GM18519 (cell line): ENCODE measurements at regions not wholly inside any gene's neighbourhood (a gene's known extent, or its start where the extent isn't known, plus 50 kb on each side); places are given as distances from the start of the nearest gene placed in this dataset.
A peak's percentile ranks its signal among the peaks of the same experiment; 100 is the strongest.
"Not testable (repeated sequence)": the region's sequence is repeated elsewhere in the genome, so short reads cannot be mapped to it uniquely, and the experiment has no call there.

Experiments
- ATAC-seq: cut with Tn5 transposase; IDR thresholded peaks from one replicate; pipeline ENCODE4 v1.9.1; 2021; ENCODE audit warnings: mild to moderate bottlenecking, moderate library complexity; ENCODE audit not compliant: unreplicated experiment, low FRiP score

DNA sequence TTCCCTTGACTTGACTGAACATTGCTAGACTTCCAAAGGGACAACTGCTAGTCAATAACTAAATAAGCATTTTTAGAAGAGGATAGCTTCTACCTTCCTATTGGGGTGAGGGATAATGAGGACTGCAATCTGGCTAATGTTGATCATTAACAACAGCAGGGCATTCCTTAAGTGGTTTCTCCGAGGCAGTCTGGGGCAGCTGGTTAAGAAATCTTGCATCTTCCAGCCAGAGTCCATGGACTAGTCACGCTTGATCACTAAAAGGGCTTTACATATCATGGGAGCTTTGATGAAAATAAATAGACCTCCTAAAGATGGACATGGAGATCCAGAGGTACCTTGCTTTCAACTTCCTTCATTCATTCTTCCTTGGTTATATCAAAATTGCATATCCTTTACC is 329.4 kb upstream of the ESRRG start:
- ATAC-seq: no peak

DNA sequence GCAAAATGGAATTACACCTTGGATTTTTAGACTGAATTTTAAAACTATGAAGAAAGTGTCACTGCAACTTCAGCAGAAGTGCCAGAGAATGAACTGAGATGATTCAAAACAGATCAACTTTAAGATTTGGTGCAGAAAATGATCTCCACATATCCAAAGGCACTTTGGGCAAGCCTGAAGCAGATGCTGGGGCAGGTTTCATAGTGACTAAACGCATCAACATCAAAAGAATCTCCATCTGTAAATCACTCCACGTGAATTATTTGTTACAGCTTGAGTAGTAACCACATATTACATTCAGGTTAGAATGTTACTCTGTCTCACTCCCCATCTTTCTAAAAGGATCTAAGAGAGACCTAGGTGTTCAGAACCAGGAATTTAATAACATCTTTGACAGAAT is 329.0 kb upstream of the ESRRG start:
- no peak for ATAC-seq

DNA sequence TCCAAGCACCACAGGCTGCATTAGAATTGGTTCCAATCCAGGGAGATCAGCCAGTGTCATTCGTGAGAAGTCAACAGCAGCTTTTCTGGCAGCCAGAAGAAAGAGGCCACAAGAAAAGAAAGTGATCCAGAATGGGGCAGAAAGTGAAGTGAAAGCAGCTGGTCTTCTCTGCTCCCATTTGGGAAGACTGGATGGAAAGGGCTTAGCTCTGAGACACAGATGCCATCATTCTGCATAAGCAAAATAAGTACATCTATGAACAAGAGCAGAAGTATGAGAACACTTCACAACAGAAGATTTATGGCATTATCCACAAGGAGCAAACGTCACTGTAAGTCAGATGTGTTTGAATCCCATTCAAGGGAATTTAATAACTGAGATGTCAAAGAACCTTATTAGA is 326.5 kb upstream of the ESRRG start:
- ATAC-seq: no peak

DNA sequence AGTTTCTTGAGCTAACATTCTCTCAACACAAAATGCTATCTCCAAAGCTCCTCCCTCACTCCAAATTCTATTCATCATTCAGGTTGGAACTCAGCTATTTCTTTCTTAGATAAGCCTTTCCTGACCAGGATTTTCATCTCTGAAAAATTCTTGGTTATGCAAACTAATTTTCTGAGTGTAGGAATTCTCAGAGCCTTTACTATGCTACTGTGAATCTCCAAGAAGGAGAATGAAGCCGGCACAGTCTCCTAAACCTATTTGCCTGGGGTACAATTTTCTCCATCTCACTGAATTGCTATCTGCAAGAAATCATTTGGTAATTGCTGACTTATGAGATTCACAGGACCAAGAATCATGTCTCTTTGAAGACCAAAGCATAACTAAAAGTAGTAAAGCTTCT is 325.9 kb upstream of the ESRRG start:
- ATAC-seq: no peak

DNA sequence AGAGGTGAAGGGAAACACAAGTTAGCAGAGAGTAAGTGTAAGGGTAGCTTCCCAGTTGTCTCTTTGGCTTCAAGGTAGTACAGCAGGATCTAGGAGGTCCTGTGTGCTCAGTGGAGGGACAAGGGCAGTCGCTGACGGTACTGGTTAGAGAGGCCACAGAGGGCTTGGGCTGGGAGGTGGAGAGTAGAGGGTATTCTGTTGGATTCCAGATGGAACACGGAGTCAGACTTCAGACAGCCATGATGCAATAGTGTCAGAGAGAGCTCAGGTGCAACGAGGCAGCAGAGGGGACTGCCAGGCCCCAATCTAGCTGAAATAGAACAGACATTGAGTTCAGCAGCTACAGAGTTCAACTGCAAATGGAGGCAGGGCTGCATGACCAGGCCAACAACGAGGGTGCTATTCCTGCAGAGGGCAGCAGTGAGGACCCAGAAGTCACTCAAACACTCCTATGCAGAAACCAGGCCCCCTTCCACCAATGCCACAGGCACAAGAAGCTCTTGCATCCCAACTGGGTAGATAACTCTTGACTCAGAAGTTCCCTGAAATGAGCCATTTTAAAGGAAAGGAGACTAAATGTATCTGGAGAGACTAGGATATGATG is 325.0 kb upstream of the ESRRG start:
- peak; percentile 55 for ATAC-seq

DNA sequence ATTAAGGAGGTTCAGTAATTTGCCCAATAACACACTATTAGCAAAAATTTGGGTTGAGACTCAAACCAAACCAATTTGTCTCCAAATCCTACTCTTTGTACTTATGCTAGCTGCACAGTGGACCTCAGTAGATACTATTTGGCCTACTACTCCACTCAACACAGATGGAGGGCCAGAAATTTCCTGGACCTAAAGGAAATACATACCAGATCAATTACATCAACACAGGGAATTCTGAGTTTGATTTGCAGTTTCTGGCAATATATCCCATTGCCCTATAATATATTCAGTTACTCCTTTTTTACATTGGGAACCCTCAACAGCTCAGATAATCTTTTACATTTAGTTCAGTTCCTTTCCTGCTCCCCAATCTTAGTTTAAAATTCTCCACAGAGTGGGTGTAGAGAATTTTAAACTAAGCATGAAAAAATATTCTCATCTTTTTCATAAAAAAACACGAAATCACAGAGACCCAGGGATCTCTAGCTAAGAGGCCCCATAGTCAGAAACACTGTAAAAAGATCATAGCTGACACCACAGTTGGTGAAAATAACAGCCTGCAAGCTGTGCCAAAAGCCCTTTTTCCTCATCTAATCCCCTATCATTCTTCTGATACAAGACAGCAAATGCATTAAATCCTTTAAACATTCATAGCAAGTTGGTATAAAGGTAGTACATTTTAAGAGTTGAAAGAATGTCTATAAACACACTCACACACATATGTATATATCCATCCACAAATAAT is 317.7 kb upstream of the ESRRG start:
- no peak for ATAC-seq

DNA sequence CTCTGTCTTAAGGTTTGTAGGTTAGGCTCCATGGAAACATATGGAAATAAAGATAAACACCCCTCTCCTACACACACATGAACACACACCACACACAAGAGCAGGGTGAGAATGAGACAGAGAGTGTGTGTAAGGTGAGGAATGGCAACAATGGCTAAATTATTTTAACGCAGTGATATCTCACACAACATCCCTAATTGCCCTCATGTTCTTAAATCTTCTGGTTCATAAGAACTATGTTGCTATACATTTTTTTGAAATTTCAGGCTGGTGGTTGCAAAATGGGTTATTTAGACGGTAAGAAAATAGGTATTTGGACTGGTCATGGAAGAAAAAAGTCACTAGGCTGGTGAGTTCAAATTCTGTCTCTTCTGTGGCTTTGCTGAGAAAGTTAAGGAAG is 316.7 kb upstream of the ESRRG start:
- ATAC-seq: no peak

DNA sequence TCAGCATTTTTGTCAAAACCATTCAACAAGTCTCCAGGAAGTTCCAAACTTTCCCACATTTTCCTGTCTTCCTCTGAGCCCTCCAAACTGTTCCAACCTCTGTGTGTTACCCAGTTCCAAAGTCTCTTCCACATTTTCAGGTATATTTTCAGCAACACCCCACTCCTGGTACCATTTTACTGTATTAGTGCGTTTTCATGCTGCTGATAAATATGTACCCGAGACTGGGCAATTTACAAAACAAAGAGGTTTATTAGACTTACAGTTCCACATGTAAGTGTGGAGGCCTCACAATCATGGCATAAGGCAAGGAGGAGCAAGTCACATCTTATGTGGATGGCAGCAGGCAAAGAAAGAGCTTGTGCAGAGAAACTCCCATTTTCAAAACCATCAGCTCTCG is 315.9 kb upstream of the ESRRG start:
- not testable (repeated sequence) for ATAC-seq

DNA sequence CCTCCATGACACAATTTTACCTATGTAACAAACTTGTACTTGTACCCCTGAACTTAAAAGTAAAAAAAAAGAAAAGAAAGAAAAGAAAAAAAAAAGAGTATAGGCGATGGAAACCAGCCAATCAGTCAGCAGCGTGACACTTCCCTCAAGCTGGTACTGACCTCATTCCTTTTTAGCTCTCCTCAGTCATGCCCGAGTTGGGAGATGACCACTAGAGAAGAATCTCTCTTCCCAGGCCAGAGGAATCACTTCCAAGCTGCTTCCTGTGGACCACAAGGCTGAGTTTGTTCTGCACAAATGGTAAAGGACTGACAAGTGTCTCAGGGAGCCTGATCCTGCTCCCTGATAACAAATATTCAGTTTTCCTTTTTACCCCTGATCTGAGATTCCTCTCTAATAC is 313.5 kb upstream of the ESRRG start:
- no peak for ATAC-seq

DNA sequence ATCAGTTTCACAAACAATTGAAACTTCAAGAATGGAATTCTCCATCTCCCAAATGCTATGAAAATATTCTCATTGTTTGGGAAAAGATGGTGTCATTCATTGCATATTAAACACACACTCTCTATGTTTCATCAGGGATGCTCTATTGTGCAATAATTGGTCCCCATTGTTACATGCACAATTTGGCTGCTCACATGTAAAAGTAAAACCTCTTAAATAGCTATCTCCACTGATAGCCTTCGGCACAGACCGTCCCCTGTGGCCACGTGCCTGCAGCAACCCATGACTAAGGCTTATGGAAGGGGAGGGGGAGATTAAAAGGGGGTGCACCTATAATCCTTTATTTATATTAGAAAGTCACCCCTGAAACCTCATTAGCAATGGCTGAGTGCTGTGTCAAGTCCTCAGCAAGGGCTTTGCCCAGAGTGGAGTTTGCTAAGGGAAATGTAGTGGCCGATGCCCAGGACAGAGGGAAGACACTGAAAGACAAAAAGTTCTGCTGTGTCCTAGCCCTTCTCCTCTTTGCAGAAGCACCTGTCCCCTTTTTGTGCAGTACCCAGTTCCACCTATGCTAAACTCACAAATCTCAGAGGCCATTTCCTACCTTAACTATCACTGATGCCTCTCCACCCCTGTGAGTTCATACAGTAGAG is 309.6 kb upstream of the ESRRG start:
- ATAC-seq: no peak

DNA sequence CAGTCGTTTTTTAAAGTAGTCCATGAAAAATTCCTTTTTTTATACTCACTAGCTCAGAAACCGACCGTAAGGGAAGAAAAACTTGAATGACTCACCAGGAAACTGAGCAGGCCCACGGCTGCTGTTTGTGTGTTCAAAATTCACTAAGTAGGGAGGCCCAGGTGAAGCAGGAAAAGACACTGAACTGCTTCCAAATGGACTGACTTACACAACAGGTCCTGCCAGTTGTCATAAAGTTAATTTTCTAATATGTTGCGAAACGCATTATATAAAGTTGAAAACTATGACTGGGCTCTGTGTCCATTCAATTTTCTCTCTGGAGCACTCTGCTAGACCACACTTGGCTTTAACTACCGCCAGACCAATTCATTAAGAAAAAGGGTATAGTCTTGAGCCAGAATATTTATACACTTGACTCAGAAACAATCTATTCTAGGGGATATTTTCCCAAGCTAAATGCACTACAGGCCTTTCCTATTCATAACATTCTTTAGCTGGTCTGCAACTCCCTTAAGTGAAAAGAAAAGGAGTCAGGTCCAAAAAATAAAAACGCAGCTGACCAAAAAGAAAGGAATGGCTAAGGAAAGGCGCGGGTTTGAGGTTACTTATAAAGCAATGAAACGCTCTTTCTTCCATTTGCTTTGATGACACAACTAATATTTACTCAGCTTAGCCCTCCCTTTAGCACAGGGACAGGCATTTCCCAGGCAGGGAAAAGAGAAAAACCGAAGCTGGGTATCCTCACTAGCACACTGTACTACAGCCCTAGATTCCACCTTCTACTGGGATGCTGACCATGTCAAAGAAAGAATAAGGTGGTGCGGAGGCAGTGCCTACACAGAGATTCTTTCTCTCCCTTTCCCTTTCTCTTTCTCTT is 306.3 kb upstream of the ESRRG start:
- no peak for ATAC-seq

DNA sequence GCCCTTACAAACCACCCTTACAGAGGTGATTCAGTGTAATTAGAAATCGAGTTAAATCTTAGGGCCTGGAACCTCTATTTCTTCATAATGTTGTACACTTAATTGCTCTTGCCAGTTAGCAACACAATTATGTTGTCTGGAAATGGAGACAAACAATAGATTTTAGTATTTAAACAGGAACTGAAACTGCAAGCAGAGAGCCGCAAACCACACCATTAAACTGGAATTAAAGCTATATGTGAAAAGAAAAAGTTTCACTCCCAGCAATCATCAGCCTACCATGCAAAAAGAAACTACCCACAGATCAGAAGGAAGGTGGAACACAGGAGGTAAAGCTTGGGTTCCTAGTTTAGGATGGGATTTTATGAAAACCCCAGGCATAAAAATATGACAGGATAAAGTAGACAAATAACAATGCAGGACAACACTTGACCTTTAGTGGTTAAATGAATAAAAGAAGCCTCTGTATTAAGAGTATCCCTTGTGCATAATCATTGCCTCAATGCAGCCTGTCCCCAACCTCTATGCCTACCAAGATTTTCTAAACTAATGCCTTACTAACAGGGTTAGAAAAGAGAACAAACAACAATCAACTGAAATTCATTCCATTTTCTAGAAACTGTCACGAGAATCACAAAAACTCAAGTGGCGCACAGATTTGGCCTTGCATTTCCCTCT is 304.3 kb upstream of the ESRRG start:
- peak; percentile 98 for ATAC-seq

DNA sequence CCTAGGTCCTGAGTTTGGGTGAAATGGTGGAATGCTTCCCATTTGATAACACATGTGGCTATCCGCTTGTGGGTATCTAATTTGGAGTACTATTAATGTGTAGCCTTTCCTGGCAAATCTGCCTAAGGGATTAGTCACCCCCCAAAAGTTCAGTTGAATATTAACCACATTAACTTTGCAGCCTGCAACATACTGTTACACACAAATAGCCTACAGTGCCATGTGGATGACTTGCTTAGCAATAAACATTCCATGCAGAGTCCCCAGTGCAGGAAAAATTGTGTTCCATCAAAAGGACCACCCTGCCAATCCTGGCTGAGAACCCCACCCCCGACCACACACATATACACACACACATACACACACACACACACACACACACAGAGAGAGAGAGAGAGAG is 303.3 kb upstream of the ESRRG start:
- ATAC-seq: no peak

DNA sequence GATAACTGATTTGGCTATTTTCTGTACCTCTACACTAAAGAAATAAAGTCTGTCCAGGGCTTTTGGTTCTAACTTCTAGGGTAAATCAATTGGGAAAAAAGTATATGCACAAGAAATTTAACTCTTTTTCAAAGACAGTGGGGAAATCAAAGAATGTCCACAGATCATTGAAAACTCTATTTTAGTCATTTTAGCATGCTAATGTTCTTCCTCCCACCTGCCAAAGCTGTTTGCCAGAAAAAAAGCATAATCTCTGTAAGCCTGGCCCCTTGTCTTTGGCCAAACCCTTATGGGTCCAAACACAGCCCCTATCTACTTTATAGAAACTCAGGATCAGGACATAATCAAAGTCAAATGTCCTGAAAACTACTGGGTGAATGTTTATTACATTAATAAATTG is 302.2 kb upstream of the ESRRG start:
- no peak for ATAC-seq

DNA sequence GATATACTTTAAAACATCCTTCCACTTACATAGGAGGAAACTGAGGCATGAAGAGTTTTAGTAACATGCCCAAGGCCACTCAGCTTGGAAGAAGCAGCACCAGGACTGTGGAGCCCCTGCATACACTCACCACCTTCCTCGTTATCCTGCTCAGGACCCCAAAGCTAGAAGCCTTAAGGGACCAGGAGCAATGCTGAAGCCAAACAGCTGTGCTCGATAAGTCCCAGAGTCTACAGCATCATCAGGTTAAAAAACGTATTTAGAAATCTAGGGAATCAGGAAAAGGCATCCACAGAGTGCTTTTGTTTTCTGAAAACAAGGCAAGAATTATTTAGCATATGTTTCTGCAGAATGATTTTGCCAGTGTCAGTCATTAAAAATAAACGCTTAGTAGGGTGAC is 301.7 kb upstream of the ESRRG start:
- ATAC-seq: no peak

DNA sequence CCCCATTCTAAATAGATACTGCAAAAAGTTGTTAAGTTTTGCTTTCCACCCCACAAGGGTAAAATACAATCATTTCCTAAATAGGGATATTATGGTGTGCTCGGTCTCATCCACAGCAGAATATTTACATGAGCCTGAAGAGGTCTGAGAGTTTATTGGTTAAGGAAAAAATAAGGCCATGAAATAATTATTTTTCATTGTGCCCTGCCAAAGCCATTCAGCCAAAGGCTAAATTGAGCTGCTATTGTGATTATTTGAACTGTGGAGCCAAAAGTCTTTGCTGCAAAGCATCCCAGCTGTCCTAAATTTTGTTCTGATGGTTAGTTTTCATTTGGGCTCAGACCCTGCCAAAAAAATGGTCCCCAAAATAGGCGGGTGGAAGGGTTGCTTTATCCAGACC is 298.7 kb upstream of the ESRRG start:
- no peak for ATAC-seq

DNA sequence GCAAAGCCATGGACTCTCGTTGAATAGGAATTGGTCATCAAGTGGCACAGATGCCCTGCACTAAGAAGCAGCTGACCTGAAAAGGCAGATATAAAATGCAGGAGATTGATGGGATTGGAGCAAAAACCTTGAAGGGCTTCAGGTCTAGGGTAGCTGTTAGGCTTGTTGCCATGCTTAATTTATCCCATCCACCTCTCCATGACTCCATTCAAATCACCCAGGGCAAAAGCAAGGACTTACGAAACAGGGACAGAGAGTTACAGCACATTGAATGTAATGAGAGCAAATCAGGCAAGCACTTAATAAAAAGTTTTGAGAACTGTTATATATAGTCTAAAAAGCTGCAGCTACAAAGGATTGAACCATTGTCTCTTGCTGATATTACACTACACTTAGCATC is 298.2 kb upstream of the ESRRG start:
- no peak for ATAC-seq

DNA sequence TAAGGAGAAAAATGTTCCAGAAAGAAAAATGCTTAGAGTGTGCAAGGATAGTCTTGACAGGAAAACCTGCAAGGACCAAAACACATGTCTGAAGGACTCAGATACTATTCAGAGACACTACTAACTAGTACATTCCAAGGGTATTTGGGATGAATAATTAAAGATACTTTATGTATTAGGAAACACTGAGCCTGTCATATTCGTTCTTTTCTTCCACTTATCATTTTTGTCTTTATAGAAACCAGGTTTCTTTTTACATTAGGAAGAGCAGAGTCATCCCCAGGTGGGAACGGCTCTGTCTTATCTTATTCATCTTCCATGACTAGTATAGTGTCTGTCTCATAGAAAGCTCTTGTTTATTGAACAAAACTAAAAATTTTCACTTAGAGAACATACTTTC is 296.2 kb upstream of the ESRRG start:
- ATAC-seq: no peak

DNA sequence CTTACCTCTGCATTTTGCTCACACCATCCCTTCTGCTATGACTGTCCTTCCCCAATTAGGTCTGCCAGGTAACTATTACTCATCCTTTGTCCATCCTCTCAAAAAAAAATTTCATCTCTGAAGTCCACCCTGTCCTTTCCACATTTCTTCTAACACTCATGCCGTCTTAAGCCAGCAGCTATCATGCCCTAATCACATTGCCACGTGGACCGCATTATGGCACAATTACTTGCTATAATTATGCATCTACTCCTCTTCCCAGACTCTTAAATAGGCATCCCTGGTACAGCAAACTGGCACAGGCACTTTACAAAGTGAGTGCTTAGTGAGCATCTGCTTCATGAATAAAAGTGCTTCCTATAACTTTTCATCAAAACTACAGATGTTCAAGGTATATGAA is 295.4 kb upstream of the ESRRG start:
- ATAC-seq: no peak

DNA sequence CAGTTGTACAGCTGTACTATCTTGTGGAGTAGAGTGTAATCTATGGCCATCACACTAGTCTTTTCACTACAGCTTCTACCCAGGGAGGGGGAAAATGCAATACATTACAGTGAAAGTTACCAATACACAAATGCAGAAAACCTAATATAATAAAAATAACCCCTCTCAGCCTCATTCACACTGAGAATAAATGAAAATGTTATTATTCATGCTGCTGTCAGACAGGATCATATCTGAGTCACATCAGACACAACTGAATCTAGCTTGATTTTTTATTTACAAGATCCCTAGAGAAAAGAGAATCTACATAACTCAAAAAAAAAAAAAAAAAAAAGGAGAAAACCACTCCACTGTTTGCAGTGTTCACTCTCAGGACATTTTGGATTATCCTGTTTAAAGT is 293.9 kb upstream of the ESRRG start:
- no peak for ATAC-seq

DNA sequence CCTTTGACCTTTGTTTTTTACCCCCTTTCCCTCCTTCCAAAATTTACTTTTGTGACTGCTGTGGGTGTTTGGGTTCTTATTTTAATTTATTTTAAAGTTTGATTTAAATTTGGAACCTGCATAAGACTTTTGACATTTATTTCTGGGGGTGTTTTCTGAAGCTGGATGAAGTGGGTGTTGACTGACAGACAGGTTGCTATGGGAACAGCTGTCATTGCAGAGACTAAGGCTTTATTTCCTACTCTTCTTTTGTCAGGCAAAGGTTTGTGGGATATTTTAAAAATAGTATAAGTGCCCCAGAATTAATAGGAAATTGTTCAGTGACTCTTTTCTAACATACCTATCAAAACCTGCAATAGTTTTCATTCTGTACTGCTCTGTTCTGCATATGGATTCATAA is 290.8 kb upstream of the ESRRG start:
- ATAC-seq: no peak
